G401.6 (cell line): ENCODE measurements at regions not wholly inside any gene's neighbourhood (a gene's known extent, or its start where the extent isn't known, plus 50 kb on each side); places are given as distances from the start of the nearest gene placed in this dataset.
"Not testable (repeated sequence)": the region's sequence is repeated elsewhere in the genome, so short reads cannot be mapped to it uniquely, and the experiment has no call there.

Experiments used
- FAIRE-seq: peaks from 2 replicates; lab custom pipeline; 2012; peaks lifted over from hg19 to GRCh38; lab: Jason Lieb, UNC

GRCh38 chr17:21517538-21518293 is 141.6 kb downstream of the KCNJ12 start:
- no peak for FAIRE-seq

GRCh38 chr17:21522755-21523336 is 146.7 kb downstream of the KCNJ12 start:
- no peak for FAIRE-seq

- no peak for FAIRE-seq
These were observed 147.5 kb downstream of the KCNJ12 start for GRCh38 chr17:21523497-21524210.

GRCh38 chr17:21524211-21524591 is 148.0 kb downstream of the KCNJ12 start:
- no peak for FAIRE-seq

GRCh38 chr17:21525464-21526130 is 149.4 kb downstream of the KCNJ12 start:
- FAIRE-seq, result no peak

- FAIRE-seq, result no peak
These were observed 152.0 kb downstream of the KCNJ12 start for GRCh38 chr17:21528031-21528695.

- no peak for FAIRE-seq
These were observed 154.2 kb downstream of the KCNJ12 start for GRCh38 chr17:21530311-21530710.

GRCh38 chr17:21530841-21531240 is 154.7 kb downstream of the KCNJ12 start:
- FAIRE-seq, result no peak

GRCh38 chr17:21532763-21533385 is 156.7 kb downstream of the KCNJ12 start:
- no peak for FAIRE-seq

GRCh38 chr17:21535686-21536375 is 156.5 kb upstream of the KCNJ18 start:
- FAIRE-seq, result no peak

- FAIRE-seq, result no peak
These were observed 155.0 kb upstream of the KCNJ18 start for GRCh38 chr17:21537302-21537701.

GRCh38 chr17:21538615-21539014 is 153.7 kb upstream of the KCNJ18 start:
- FAIRE-seq, result no peak

- FAIRE-seq, result no peak
These were observed 153.2 kb upstream of the KCNJ18 start for GRCh38 chr17:21539146-21539545.

GRCh38 chr17:21540502-21540901 is 151.8 kb upstream of the KCNJ18 start:
- FAIRE-seq, result no peak

GRCh38 chr17:21542070-21542469 is 150.3 kb upstream of the KCNJ18 start:
- no peak for FAIRE-seq

- no peak for FAIRE-seq
These were observed 149.3 kb upstream of the KCNJ18 start for GRCh38 chr17:21542991-21543390.

GRCh38 chr17:21545064-21545463 is 147.3 kb upstream of the KCNJ18 start:
- FAIRE-seq, result no peak

- FAIRE-seq, result no peak
These were observed 144.1 kb upstream of the KCNJ18 start for GRCh38 chr17:21548236-21548635.

GRCh38 chr17:21549107-21549687 is 143.1 kb upstream of the KCNJ18 start:
- no peak for FAIRE-seq

- not testable (repeated sequence) for FAIRE-seq
These were observed 142.3 kb upstream of the KCNJ18 start for GRCh38 chr17:21550031-21550430.
